Large intestine (tissue), 3 donors: ENCODE measurements at regions not wholly inside any gene's neighbourhood (a gene's known extent, or its start where the extent isn't known, plus 50 kb on each side); places are given as distances from the start of the nearest gene placed in this dataset.

Experiments used
- DNase-seq, 2 donors: peaks; one replicate each; pipeline versions ENCODE4 v3.0.0 to v3.0.0-alpha.2; 2013
- H3K27ac ChIP-seq: one replicate; pipeline ENCODE4 v1.5.1; 2013; ENCODE audit warnings: low read length
- H3K27me3 ChIP-seq: 2 replicates; pipeline ENCODE4 v1.6.1; 2013; ENCODE audit warnings: low read length; ENCODE audit not compliant: control insufficient read depth, insufficient read depth
- H3K36me3 ChIP-seq: 2 replicates; pipeline ENCODE4 v1.6.1; 2013; ENCODE audit warnings: low read length; ENCODE audit not compliant: control insufficient read depth, insufficient read depth
- H3K4me1 ChIP-seq: one replicate; pipeline ENCODE4 v1.6.1; 2013; ENCODE audit warnings: low read length; ENCODE audit not compliant: control insufficient read depth, insufficient read depth
- H3K4me3 ChIP-seq: one replicate; pipeline ENCODE4 v1.5.1; 2013; ENCODE audit warnings: low read length
- H3K9me3 ChIP-seq: one replicate; pipeline ENCODE4 v1.6.1; 2013; ENCODE audit warnings: mild to moderate bottlenecking, low read depth, low read length, moderate library complexity; ENCODE audit not compliant: control insufficient read depth
- WGBS: methylation state at CpG from one replicate; pipeline ENCODE4 v1.1.5; 2013; ENCODE audit warnings: low lambda C conversion rate; ENCODE audit not compliant: insufficient coverage; 5-methylcytosine and 5-hydroxymethylcytosine counted together

DNA sequence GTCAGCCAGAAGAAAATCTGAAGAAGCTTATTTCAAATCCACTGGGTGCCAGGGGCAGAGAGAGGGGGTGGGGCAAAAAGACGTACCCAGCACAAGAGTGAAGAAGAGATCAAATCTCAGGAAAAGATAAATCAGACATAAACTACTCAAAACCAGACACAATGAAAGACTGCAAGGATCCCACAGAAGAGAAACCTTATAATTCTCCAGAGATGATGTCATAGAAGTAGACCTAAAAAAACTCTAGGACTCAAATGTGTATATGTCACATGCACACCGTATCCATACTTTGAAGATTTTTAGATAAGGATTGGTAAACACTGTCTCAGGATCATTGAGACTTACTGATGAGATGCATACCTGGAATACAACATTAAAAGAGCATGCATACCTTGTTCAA lies 98.5 kb upstream of the PIK3CG start:
- Histone ChIP-seq H3K27ac (no peak overlapping the region), H3K9me3 (no peaks in the 10 kb centered on the region), H3K36me3 (no peaks in the 10 kb centered on the region), H3K4me1 (peaks cover 4% of the 10 kb centered on the region), H3K27me3 (no peaks in the 10 kb centered on the region), H3K4me3 (no peak overlapping the region)
- no peak for DNase-seq
- WGBS = 67% methylated on average over 1 of the region's 2 CpGs

- DNase-seq = no peak
- H3K27me3 ChIP-seq = no peaks in the 10 kb centered on the region
- no peaks in the 10 kb centered on the region for H3K9me3 ChIP-seq
- no peak overlapping the region for H3K4me3 ChIP-seq
- peaks cover 4% of the 10 kb centered on the region for H3K4me1 ChIP-seq
- no peak overlapping the region for H3K27ac ChIP-seq
- H3K36me3 ChIP-seq = no peaks in the 10 kb centered on the region
- WGBS = 100% methylated on average over 1 of the region's 3 CpGs
Measured at GRCh38 chr7:106767078-106767477, 98.0 kb upstream of the PIK3CG start.

GRCh38 chr7:106767498-106768323 lies 97.4 kb upstream of the PIK3CG start:
- Histone ChIP-seq H3K9me3 (no peaks in the 10 kb centered on the region), H3K4me1 (peaks cover 4% of the 10 kb centered on the region), H3K27me3 (no peaks in the 10 kb centered on the region), H3K27ac (no peak overlapping the region), H3K4me3 (no peak overlapping the region), H3K36me3 (no peaks in the 10 kb centered on the region)
- peak; percentile 5 to 41 for DNase-seq
- WGBS = 20% methylated on average over 1 of the region's 8 CpGs

DNA sequence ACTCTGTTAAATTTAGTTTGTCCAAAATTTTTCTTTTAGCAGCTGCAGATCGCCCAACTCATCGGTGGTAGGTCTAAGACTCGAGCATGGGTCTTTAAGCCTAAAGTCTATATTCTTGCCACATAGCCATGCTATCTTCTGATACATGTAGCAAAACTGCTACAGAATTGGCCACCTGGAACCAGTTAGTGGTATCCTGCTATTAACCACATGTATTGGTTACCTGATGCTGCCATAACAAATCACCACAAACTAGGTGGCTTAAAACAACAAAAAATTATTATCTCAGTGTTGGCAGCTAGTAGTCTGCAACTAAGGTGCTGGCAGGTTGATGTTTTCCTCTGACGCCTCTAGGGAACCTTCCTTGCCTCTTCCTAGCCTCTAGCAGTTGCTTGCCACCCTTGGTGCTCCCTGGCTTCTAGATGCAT lies 96.7 kb upstream of the PIK3CG start:
- no CpG with 5 or more reads among the region's 4 CpGs for WGBS
- Histone ChIP-seq H3K27me3 (no peaks in the 10 kb centered on the region), H3K27ac (no peak overlapping the region), H3K4me3 (no peak overlapping the region), H3K36me3 (no peaks in the 10 kb centered on the region), H3K9me3 (no peaks in the 10 kb centered on the region), H3K4me1 (peaks cover 7% of the 10 kb centered on the region)
- no peak for DNase-seq

DNA sequence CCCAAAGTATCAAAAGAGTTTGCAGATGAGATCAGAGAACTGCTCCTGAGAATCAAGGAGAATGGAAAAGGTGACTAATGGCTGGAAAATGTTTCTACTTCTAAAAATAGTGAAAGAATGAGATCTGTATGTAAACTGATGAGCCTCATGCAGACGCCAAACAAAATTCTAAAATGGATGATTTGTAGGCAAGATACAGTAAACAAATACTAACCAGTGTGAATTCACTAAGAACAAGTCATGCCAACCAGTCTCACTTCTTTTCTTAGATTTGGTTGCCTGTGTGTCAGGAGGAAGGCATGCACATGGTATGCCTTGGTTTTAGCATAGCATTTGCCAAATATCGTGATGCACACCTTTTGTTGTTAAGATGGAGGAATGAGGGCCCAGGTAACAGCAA lies 94.9 kb upstream of the PIK3CG start:
- Histone ChIP-seq H3K4me1 (peaks cover 4% of the 10 kb centered on the region), H3K9me3 (no peaks in the 10 kb centered on the region), H3K27ac (no peak overlapping the region), H3K4me3 (no peak overlapping the region), H3K36me3 (no peaks in the 10 kb centered on the region), H3K27me3 (no peaks in the 10 kb centered on the region)
- no CpG with 5 or more reads among the region's 2 CpGs for WGBS
- no peak for DNase-seq

GRCh38 chr7:106772655-106773108 lies 92.4 kb upstream of the PIK3CG start:
- WGBS = 100% methylated on average over 1 of the region's 3 CpGs
- peak; percentile 36 to 58 for DNase-seq

DNA sequence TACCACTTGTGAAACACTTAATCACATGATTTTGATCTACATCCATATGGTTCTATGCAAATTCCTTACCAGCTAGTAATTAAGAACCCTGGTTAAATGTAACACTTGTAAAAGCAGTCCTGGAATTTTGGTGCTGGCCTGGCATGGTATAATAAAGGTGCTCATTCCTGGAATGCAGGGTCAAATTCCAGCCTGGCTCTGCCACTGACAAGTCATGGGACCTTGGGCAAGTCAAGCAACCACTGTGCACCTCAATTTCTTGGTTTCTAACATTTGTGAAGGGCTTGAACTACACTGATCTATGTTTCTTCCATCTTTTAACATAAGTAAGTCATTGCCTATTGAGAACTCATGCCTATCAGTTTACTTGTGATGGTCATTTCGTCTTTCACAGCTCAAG lies 91.9 kb upstream of the PIK3CG start:
- Histone ChIP-seq H3K27me3 (no peaks in the 10 kb centered on the region), H3K36me3 (no peaks in the 10 kb centered on the region), H3K9me3 (no peaks in the 10 kb centered on the region), H3K27ac (peak overlapping the region; percentile 79), H3K4me3 (no peak overlapping the region), H3K4me1 (peaks cover 4% of the 10 kb centered on the region)
- DNase-seq = peak in 1 of 2 donors; percentile 13
- 86% methylated on average over 1 of the region's 1 CpG for WGBS

More at GRCh38 chr7:106772655-106773108, 92.4 kb upstream of the PIK3CG start:
- no peak overlapping the region for H3K4me3 ChIP-seq
- no peaks in the 10 kb centered on the region for H3K9me3 ChIP-seq
- H3K27ac ChIP-seq = peak overlapping the region; percentile 79
- no peaks in the 10 kb centered on the region for H3K27me3 ChIP-seq
- H3K36me3 ChIP-seq = no peaks in the 10 kb centered on the region
- peaks cover 4% of the 10 kb centered on the region for H3K4me1 ChIP-seq

DNA sequence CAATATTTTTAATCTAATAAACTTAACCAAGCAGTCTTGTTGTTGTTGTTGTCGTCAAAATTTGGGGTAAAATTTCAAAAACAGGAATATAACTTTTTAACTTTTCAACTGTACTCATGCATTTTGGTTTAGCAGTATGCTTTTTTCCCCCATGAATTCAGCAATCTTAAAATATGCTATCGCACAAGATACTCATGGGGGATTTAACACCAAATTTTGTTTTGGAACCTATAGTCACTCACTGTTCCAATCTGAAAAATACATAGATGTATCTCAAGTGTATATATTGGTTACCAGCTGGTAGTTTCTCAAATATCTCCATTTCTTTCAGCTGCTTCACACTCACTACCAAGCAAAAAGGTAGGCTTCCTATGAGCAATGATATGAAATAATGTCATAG lies 91.4 kb upstream of the PIK3CG start:
- Histone ChIP-seq H3K9me3 (no peaks in the 10 kb centered on the region), H3K4me1 (peaks cover 4% of the 10 kb centered on the region), H3K4me3 (no peak overlapping the region), H3K27me3 (no peaks in the 10 kb centered on the region), H3K36me3 (no peaks in the 10 kb centered on the region), H3K27ac (no peak overlapping the region)
- no peak for DNase-seq
- WGBS = no CpG with 5 or more reads among the region's 2 CpGs

GRCh38 chr7:106774213-106774767 lies 90.8 kb upstream of the PIK3CG start:
- Histone ChIP-seq H3K4me3 (no peak overlapping the region), H3K27ac (no peak overlapping the region), H3K9me3 (no peaks in the 10 kb centered on the region), H3K27me3 (no peaks in the 10 kb centered on the region), H3K4me1 (peaks cover 4% of the 10 kb centered on the region), H3K36me3 (no peaks in the 10 kb centered on the region)
- 90% methylated on average over 3 of the region's 4 CpGs for WGBS
- no peak for DNase-seq

GRCh38 chr7:106774768-106775551 lies 90.1 kb upstream of the PIK3CG start:
- DNase-seq = no peak
- Histone ChIP-seq H3K4me3 (no peak overlapping the region), H3K27ac (no peak overlapping the region), H3K9me3 (no peaks in the 10 kb centered on the region), H3K4me1 (peaks cover 9% of the 10 kb centered on the region), H3K27me3 (no peaks in the 10 kb centered on the region), H3K36me3 (no peaks in the 10 kb centered on the region)
- WGBS = 80% methylated on average over 1 of the region's 12 CpGs
